PC-3 (cell line): ENCODE measurements at regions not wholly inside any gene's neighbourhood (a gene's known extent, or its start where the extent isn't known, plus 50 kb on each side); places are given as distances from the start of the nearest gene placed in this dataset.

Experiments
- ATAC-seq: fragments of 200-7000 bp; cut with Tn5 transposase; 2 replicates; pipeline ENCODE4 v1.9.1; 2020; ENCODE audit warnings: mild to moderate bottlenecking, moderate library complexity
- BruUV-seq: library from RNA; stranded (reverse); fragments of 400-500 nt; replicated peaks from 2 replicates; lab custom pipeline; 2021; lab: Mats Ljungman, UMichigan
- CTCF ChIA-PET: fragments of 300-600 bp; sonication (Branson Sonifier 250); formaldehyde crosslinking; loops from one replicate; lab custom pipeline; 2022; ENCODE audit warnings: antibody characterized with exemption; lab: Charles Lee
- POLR2A ChIA-PET: fragments of 300-600 bp; sonication (Branson Sonifier 250); formaldehyde crosslinking; loops from one replicate; lab custom pipeline; 2022; ENCODE audit warnings: antibody characterized with exemption; ENCODE audit not compliant: unreplicated experiment; lab: Charles Lee
- DNase-seq: peaks from one replicate; pipeline ENCODE4 v3.0.0-alpha.2; 2015
- H2AFZ ChIP-seq: fragments of 300-600 bp; sonication (generic); 2 replicates; pipeline ENCODE4 v1.6.0; 2016; ENCODE audit warnings: antibody characterized with exemption, low read length
- H3F3A ChIP-seq: fragments of 300-600 bp; sonication (generic); one replicate; pipeline ENCODE4 v1.6.0; 2017; ENCODE audit warnings: antibody characterized with exemption, low read length, control low read depth, mild to moderate bottlenecking; ENCODE audit not compliant: unreplicated experiment
- H3K27ac ChIP-seq: fragments of 300-600 bp; sonication (generic); 2 replicates; pipeline ENCODE4 v1.5.1; 2016; ENCODE audit warnings: mild to moderate bottlenecking, low read length
- H3K27me3 ChIP-seq: fragments of 300-600 bp; sonication (generic); 2 replicates; pipeline ENCODE4 v1.6.1; 2016; ENCODE audit warnings: low read length, mixed read lengths
- H3K36me3 ChIP-seq: fragments of 300-600 bp; sonication (generic); 2 replicates; pipeline ENCODE4 v1.6.1; 2016; ENCODE audit warnings: low read depth, mixed run types, low read length, mixed read lengths
- H3K4me1 ChIP-seq: fragments of 300-600 bp; sonication (generic); 2 replicates; pipeline ENCODE4 v1.5.1; 2016; ENCODE audit warnings: low read length; ENCODE audit not compliant: insufficient read depth
- H3K4me2 ChIP-seq: fragments of 300-600 bp; sonication (generic); 2 replicates; pipeline ENCODE4 v1.6.0; 2016; ENCODE audit warnings: low read length
- H3K4me3 ChIP-seq: fragments of 300-600 bp; sonication (generic); 2 replicates; pipeline ENCODE4 v1.5.1; 2016; ENCODE audit warnings: mild to moderate bottlenecking, low read length, mixed read lengths
- H3K79me2 ChIP-seq: fragments of 300-600 bp; sonication (generic); 2 replicates; pipeline ENCODE4 v1.6.1; 2017; ENCODE audit warnings: low read length, mixed read lengths
- H3K9ac ChIP-seq: fragments of 300-600 bp; sonication (generic); 2 replicates; pipeline ENCODE4 v1.6.0; 2016; ENCODE audit warnings: mild to moderate bottlenecking, low read length
- H3K9me2 ChIP-seq: fragments of 300-600 bp; sonication (generic); replicated peaks from 2 replicates; pipeline ENCODE4 v1.6.1; 2016; ENCODE audit warnings: mixed run types, low read length, mixed read lengths
- H3K9me3 ChIP-seq: fragments of 300-600 bp; sonication (generic); 2 replicates; pipeline ENCODE4 v1.6.1; 2016; ENCODE audit warnings: low read length, mixed read lengths
- H4K20me1 ChIP-seq: fragments of 300-600 bp; sonication (generic); 2 replicates; pipeline ENCODE4 v1.6.1; 2016; ENCODE audit warnings: low read length, mixed read lengths
- EZH2 ChIP-seq: fragments of 300-600 bp; sonication (generic); IDR thresholded peaks from one replicate; pipeline ENCODE4 v1.6.1; 2017; ENCODE audit warnings: antibody characterized with exemption, mild to moderate bottlenecking, low read length; ENCODE audit not compliant: unreplicated experiment
- EZH2phosphoT487 ChIP-seq: fragments of 300-600 bp; sonication (generic); IDR thresholded peaks from 2 replicates; pipeline ENCODE4 v1.6.1; 2018; ENCODE audit warnings: mild to moderate bottlenecking, antibody characterized with exemption, low read length, borderline replicate concordance
- intact Hi-C: fragments of 100-400 bp; cut with micrococcal nuclease; formaldehyde crosslinking; loops from 2 replicates; pipeline ENCODE4 v1.9.0; 2023
- TF ChIP-seq, protein P1 (sequence below): fragments of 300-600 bp; sonication (generic); conservative IDR thresholded peaks from 2 replicates; pipeline ENCODE4 v1.5.1; 2017; ENCODE audit warnings: antibody characterized with exemption, low read depth, mild to moderate bottlenecking, low read length

DNA sequence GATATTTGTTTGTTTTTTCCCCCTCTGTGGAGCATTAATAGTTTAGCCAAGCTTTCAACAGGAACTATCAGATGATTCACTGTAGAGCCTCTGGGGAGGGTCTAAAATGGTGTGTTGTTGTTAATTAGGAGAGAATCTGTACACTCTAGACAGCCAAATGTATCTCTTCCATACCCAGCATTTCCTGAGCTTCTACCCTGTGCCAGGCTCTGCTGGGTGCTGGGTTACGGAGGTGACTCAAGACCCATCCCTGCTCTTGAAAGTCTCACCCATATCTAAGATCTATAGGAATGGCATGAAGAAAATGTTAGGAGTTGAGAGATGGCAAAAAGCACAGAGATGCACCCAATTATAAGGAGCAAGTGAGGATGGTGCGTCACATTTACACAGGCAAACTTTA is 245.8 kb downstream of the C12orf75 start:
- ATAC-seq: no peak
- DNase-seq: no peak
- intact Hi-C loops: no loop called here
- Histone ChIP-seq H3K9me2 (no peaks in the 10 kb centered on the region), H4K20me1 (no peaks in the 10 kb centered on the region), H3K27ac (no peak overlapping the region), H3K4me2 (no peak overlapping the region), H3K9ac (no peak overlapping the region), H3F3A (no peaks in the 10 kb centered on the region), H3K4me3 (no peak overlapping the region), H3K27me3 (no peaks in the 10 kb centered on the region), H2AFZ (no peak overlapping the region), H3K79me2 (no peaks in the 10 kb centered on the region), H3K9me3 (no peaks in the 10 kb centered on the region), H3K4me1 (no peaks in the 10 kb centered on the region), H3K36me3 (no peaks in the 10 kb centered on the region)
- CTCF ChIA-PET: no interaction called here
- BruUV-seq: no TSS peak
- no peak for TF ChIP-seq EZH2phosphoT487
- no peak for TF ChIP-seq EZH2
- TF ChIP-seq, protein P1, sequence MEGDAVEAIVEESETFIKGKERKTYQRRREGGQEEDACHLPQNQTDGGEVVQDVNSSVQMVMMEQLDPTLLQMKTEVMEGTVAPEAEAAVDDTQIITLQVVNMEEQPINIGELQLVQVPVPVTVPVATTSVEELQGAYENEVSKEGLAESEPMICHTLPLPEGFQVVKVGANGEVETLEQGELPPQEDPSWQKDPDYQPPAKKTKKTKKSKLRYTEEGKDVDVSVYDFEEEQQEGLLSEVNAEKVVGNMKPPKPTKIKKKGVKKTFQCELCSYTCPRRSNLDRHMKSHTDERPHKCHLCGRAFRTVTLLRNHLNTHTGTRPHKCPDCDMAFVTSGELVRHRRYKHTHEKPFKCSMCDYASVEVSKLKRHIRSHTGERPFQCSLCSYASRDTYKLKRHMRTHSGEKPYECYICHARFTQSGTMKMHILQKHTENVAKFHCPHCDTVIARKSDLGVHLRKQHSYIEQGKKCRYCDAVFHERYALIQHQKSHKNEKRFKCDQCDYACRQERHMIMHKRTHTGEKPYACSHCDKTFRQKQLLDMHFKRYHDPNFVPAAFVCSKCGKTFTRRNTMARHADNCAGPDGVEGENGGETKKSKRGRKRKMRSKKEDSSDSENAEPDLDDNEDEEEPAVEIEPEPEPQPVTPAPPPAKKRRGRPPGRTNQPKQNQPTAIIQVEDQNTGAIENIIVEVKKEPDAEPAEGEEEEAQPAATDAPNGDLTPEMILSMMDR: no peak
- POLR2A ChIA-PET: no interaction called here

DNA sequence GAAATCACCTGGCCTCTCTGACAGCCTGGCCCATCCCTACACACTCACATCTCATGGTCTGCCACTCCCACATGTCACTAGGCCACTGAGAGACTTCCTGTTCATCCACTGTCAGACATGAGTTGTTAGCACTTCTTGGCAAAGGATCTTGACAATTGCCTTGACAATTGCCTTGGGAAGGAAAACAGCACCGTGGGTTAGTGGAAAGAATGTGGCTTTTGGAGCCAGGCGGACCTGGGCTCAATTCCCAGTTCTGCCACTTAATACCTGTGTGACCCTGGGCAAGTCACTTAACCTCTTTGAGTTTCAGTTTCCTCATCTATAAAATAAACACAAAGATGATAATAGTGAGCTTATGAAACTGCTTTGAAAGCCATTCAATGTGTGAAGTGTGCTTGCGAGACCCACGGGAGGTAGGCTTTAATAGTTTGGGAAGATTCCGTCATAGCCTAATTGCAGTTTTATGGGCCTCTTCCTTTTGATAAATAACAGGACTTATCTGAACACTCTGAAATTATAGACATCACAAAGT is 250.4 kb downstream of the C12orf75 start:
- no peaks in the 10 kb centered on the region for H3K9me2 ChIP-seq
- intact Hi-C loops: no loop called here
- BruUV-seq: no TSS peak
- H3K27me3 ChIP-seq: peaks cover 6% of the 10 kb centered on the region; the same call in 1 of the 2 replicates
- no peaks in the 10 kb centered on the region for H3K9me3 ChIP-seq
- H3K4me2 ChIP-seq: no peak overlapping the region
- POLR2A ChIA-PET: no interaction called here
- DNase-seq (peak; percentile 59), ATAC-seq (no peak; the same call in 1 of the 2 replicates)
- CTCF ChIA-PET: no interaction called here
- H3K4me1 ChIP-seq: no peaks in the 10 kb centered on the region
- H3K27ac ChIP-seq: 0 out of 2 replicates have a peak overlapping the region, but pooled peaks have one; percentile 12
- H3K79me2 ChIP-seq: no peaks in the 10 kb centered on the region
- no peak overlapping the region for H3K9ac ChIP-seq
- TF ChIP-seq EZH2 (no peak), EZH2phosphoT487 (no peak)
- TF ChIP-seq, protein P1: no peak
- H3K36me3 ChIP-seq: no peaks in the 10 kb centered on the region
- H2AFZ ChIP-seq: no peak overlapping the region
- H3F3A ChIP-seq: no peaks in the 10 kb centered on the region
- H4K20me1 ChIP-seq: no peaks in the 10 kb centered on the region
- H3K4me3 ChIP-seq: no peak overlapping the region

DNA sequence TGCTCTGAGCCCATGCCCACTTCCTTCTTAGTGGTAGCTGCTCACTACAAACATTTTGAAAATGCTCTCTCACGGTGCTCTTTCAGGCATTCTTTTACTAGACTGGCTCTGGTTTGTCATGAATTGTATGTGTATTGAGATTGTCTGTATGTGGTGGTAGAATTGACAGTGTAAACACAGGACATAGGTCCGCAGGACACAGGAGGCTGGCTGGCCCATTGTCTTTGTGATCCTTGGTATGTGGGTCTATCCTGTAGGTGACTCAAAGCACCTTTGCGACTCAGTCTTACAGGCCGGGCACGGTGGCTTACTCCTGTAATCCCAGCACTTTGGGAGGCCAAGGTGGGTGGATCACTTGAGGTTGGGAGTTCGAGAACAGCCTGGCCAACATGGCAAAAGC is 250.9 kb downstream of the C12orf75 start:
- Histone ChIP-seq H3K4me2 (no peak overlapping the region), H3K9ac (no peak overlapping the region), H3K27me3 (peaks cover 9% of the 10 kb centered on the region; the same call in 1 of the 2 replicates), H3K4me1 (no peaks in the 10 kb centered on the region), H3K27ac (0 out of 2 replicates have a peak overlapping the region, but pooled peaks have one; percentile 12), H3K79me2 (no peaks in the 10 kb centered on the region), H3F3A (no peaks in the 10 kb centered on the region), H3K36me3 (no peaks in the 10 kb centered on the region), H3K9me2 (no peaks in the 10 kb centered on the region), H2AFZ (no peak overlapping the region), H3K4me3 (no peak overlapping the region), H4K20me1 (no peaks in the 10 kb centered on the region), H3K9me3 (no peaks in the 10 kb centered on the region)
- ATAC-seq (no peak), DNase-seq (no peak)
- BruUV-seq: no TSS peak
- intact Hi-C loops: no loop called here
- ChIA-PET POLR2A (no interaction called here), CTCF (no interaction called here)
- TF ChIP-seq EZH2: no peak
- TF ChIP-seq, protein P1: no peak
- no peak for TF ChIP-seq EZH2phosphoT487
